IPS-18a (cell line): ENCODE measurements at regions not wholly inside any gene's neighbourhood (a gene's known extent, or its start where the extent isn't known, plus 50 kb on each side); places are given as distances from the start of the nearest gene placed in this dataset.

Source experiments
- H3K27ac ChIP-seq: one replicate; pipeline ENCODE4 v1.5.1; 2013; ENCODE audit warnings: low read length
- H3K27me3 ChIP-seq: one replicate; pipeline ENCODE4 v1.6.1; 2013; ENCODE audit warnings: mild to moderate bottlenecking, low read length; ENCODE audit not compliant: control insufficient read depth, insufficient read depth
- H3K36me3 ChIP-seq: one replicate; pipeline ENCODE4 v1.6.1; 2013; ENCODE audit warnings: low read depth, low read length; ENCODE audit not compliant: control insufficient read depth
- H3K4me1 ChIP-seq: one replicate; pipeline ENCODE4 v1.6.1; 2013; ENCODE audit warnings: low read depth, low read length; ENCODE audit not compliant: control insufficient read depth
- H3K4me3 ChIP-seq: one replicate; pipeline ENCODE4 v1.5.1; 2013; ENCODE audit warnings: low read length
- H3K9ac ChIP-seq: one replicate; pipeline ENCODE4 v1.6.1; 2013; ENCODE audit warnings: mild to moderate bottlenecking, low read length, moderate library complexity
- H3K9me3 ChIP-seq: one replicate; pipeline ENCODE4 v1.6.1; 2013; ENCODE audit warnings: low read depth, low read length; ENCODE audit not compliant: control insufficient read depth

DNA sequence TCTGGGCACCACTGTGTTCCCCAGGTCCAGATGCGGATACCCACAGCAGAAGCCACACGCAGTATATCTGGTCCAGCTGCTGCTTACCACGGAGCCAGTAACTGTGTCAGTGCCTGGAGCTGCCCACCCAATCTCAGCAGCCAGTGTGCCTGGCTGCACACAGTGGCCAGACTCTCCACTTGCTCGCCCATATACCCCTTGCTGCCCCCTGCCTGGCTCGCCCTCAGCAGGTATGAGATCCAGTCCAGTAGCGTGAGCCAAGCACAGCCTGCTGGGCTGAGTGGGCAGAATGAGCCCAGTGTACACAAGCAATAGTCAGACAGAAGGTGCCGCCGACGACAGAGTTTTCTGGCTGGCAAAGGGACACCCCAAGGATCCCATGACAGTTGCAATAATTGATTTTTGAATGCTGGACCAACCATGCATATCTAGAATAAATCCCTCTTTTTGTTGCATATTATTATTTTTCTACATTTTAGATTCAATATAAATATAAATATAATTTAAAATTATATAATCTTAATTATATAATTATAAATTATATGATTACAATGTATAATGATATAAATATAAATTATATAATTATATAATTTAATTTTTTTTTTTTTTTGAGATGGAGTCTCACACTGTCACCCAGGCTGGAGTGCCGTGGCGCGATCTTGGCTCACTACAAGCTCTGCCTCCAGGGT, 918.8 kb upstream of the MIR17HG start:
- Histone ChIP-seq H3K27me3 (no peaks in the 10 kb centered on the region), H3K36me3 (no peaks in the 10 kb centered on the region), H3K27ac (no peak overlapping the region), H3K9me3 (no peaks in the 10 kb centered on the region), H3K9ac (no peak overlapping the region), H3K4me3 (no peak overlapping the region), H3K4me1 (no peaks in the 10 kb centered on the region)

DNA sequence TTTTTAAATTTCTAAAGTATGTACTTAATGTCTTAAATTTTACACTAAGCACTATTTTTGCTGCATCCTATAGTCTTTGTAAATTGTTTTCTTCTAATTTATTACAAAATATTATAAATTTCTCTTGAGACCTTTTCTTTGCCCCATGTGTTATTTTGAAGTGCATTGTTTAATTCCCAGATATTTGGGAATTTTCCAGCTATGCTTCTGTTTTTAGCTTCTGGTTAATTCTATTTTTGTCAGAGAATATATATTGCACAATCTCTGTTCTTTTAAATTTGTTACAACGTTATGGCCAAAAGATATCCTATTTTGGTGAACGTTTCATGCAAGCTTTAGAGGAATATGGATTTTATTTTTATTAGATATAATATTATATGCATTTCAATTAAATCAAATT, 917.4 kb upstream of the MIR17HG start:
- Histone ChIP-seq H3K9me3 (no peaks in the 10 kb centered on the region), H3K4me3 (no peak overlapping the region), H3K36me3 (no peaks in the 10 kb centered on the region), H3K27me3 (no peaks in the 10 kb centered on the region), H3K27ac (no peak overlapping the region), H3K4me1 (no peaks in the 10 kb centered on the region), H3K9ac (no peak overlapping the region)

DNA sequence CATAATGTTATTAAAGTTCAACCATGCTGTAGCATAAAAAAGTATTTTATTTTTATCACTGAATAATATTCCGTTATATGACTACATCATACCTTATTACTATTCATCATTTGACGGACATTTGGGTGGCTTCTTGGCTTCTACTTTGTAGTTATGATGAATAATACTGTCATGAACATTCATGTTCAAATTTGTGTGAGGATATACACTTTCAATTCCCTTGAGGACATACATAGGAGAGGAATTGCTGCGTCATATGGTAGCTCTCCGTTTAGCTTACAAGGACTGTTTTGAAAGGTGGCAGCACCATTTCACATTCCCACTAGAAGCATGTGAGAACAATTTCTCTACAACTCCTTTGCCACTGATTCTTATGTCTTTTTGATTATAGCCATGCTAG, 910.8 kb upstream of the MIR17HG start:
- H3K36me3 ChIP-seq: no peaks in the 10 kb centered on the region
- no peaks in the 10 kb centered on the region for H3K27me3 ChIP-seq
- H3K27ac ChIP-seq: no peak overlapping the region
- H3K9me3 ChIP-seq: no peaks in the 10 kb centered on the region
- H3K9ac ChIP-seq: no peak overlapping the region
- no peak overlapping the region for H3K4me3 ChIP-seq
- no peaks in the 10 kb centered on the region for H3K4me1 ChIP-seq

DNA sequence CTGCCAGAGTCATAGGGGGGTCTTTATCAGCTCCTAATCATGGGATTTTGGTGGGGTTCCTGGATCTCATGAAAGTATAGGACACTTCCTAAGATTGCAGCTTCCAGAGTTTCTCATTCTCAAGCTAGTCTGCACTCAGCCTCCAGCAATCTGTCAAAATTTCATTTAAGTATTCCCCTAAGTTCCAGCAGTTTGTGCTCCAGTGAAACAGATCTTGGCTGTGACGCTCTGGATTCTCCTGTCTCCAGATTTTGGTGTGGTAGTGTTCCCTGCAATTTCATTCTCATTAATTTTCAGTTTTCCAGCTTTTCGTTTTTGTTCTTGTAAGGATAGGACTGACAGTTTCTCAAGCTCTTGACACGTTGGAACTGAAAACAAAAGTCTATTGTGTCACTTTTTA, 908.9 kb upstream of the MIR17HG start:
- Histone ChIP-seq H3K4me1 (no peaks in the 10 kb centered on the region), H3K27ac (no peak overlapping the region), H3K4me3 (no peak overlapping the region), H3K36me3 (no peaks in the 10 kb centered on the region), H3K27me3 (no peaks in the 10 kb centered on the region), H3K9ac (no peak overlapping the region), H3K9me3 (no peaks in the 10 kb centered on the region)

DNA sequence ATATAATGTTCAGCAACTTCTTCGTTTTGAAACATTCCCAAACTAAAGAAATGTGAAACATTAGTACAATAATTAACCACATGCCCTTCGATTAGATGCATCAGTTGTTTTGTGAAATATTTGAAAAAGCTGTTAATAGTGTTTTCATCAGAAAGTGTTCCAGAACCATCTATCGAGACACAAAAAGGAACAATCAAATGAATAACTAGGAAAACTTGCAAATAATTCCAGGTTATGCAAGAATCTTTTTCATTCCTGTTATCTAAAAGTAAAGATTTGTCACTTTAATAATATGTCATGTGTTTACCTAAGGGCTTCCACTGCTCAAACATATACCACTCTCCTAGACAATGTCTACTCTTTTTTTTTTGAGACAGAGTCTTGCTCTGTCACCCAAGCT, 904.2 kb upstream of the MIR17HG start:
- no peaks in the 10 kb centered on the region for H3K27me3 ChIP-seq
- no peak overlapping the region for H3K9ac ChIP-seq
- no peaks in the 10 kb centered on the region for H3K9me3 ChIP-seq
- H3K4me3 ChIP-seq: no peak overlapping the region
- no peak overlapping the region for H3K27ac ChIP-seq
- no peaks in the 10 kb centered on the region for H3K36me3 ChIP-seq
- peaks cover 3% of the 10 kb centered on the region for H3K4me1 ChIP-seq

DNA sequence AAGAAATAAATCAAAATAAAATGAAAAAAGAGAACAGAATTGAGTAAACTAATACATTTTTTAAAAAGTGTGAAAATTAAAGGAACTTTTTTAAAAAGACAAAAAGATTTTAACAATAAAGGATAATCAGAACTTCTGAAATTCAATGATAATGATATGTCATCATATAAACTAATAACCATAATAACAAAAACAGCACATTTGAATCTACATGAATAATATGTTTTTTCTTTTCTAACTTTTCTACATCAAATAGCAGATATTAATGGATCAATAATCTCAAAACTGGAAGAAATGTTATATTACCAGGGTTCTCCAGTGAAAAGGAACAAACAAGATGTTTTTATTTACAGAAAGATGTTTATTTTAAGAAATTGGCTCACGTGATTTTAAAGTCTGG, 903.3 kb upstream of the MIR17HG start:
- Histone ChIP-seq H3K9ac (no peak overlapping the region), H3K27ac (no peak overlapping the region), H3K27me3 (no peaks in the 10 kb centered on the region), H3K36me3 (no peaks in the 10 kb centered on the region), H3K4me3 (no peak overlapping the region), H3K9me3 (no peaks in the 10 kb centered on the region), H3K4me1 (peaks cover 3% of the 10 kb centered on the region)

DNA sequence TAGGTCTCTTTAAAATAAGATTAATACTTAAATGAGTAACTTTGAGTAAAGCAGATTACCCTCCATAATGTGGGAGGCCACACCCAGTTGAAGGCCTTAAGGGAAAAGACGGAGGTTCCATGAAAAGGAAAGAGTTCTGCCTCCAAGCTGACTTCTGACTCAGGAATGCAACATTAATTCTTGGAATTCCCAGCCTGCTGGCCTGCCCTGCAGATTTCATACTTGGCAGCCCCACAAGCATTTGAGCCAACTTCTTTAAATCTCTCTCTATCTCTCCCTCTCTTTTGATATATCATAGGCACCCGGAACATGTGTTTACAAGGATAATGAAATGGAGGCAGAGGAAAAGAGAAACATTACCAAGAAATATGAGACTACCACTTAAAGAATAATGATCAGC, 902.3 kb upstream of the MIR17HG start:
- Histone ChIP-seq H3K4me3 (no peak overlapping the region), H3K27me3 (no peaks in the 10 kb centered on the region), H3K27ac (no peak overlapping the region), H3K9ac (no peak overlapping the region), H3K36me3 (no peaks in the 10 kb centered on the region), H3K4me1 (peaks cover 3% of the 10 kb centered on the region), H3K9me3 (no peaks in the 10 kb centered on the region)

DNA sequence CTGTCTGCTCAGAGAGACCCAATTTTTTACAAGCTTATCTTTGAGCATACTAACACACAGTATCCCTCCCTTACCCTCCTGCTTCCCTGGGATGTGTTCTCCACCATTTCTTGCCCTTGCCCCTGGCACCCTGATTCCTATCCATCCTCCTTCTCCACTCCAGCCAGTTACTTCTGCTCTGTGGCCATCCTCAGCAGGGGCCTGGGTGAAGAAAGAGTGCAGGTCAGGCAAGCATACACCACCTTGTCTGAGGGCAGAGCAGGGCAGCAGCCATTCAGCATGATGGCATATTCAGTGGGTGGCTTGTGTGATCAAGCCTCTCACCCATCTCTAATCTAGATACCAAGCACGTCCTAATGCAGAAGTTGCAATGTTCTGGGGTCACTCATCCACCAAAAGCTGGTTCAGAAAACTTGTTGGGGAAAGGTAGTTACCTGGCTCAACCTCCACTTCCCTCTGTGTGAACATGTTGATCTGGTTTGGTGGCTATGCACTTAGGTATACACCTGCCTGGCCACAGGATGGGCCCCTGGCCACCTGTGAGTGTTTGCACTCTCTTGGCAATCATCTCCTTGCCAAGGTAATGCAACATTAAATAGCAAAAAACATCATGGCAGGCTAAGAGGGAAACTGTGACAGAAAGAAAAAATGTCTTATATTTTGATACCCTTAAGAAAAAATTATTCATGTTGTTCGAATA, 900.3 kb upstream of the MIR17HG start:
- no peak overlapping the region for H3K4me3 ChIP-seq
- H3K27ac ChIP-seq: no peak overlapping the region
- H3K9me3 ChIP-seq: no peaks in the 10 kb centered on the region
- H3K36me3 ChIP-seq: no peaks in the 10 kb centered on the region
- no peak overlapping the region for H3K9ac ChIP-seq
- peaks cover 3% of the 10 kb centered on the region for H3K4me1 ChIP-seq
- H3K27me3 ChIP-seq: no peaks in the 10 kb centered on the region

DNA sequence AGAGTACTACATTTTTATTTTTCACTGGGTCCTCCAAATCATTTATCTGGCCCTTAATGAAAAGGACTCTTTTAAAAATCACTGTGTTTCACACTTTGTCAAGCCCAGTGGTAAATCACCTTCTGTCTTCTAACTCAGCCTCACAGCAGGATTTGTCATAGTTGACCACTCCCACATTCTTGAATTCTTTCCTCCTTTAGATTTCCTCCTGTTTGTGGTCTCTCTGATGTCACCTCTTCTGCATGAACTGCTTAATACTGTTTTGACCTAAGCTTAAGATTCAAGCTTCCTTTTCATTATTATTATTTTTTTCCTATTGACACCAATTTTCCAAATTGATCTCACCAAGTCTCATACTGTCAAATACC, 899.8 kb upstream of the MIR17HG start:
- Histone ChIP-seq H3K9me3 (no peaks in the 10 kb centered on the region), H3K4me3 (no peak overlapping the region), H3K27ac (no peak overlapping the region), H3K27me3 (no peaks in the 10 kb centered on the region), H3K36me3 (no peaks in the 10 kb centered on the region), H3K4me1 (peaks cover 3% of the 10 kb centered on the region), H3K9ac (no peak overlapping the region)

DNA sequence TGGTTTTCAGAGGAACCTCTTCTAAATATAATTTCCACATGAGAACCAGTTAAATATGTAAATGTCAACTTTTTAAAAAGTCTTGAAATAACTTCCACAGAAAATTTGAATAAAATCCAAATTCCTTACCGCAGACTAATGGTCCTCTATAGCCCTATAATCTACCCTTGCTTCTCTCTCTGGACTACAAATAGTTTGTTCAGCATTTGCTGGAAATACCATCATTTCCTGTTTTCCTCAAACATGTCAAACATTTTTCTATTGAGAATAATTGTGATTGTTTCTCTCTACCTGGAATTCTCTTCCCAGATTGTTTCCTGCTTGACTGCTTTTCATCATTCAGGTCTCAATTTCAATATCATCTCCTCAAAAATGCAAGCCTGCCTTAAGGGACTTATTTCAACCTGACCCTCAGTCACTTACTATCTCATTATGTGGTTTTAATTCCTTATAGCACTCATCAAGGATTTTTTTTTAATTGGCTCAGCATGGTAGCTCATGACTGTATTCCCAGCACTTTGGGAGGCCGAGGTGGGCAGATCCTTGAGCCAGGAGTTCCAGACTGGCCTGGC, 898.9 kb upstream of the MIR17HG start:
- Histone ChIP-seq H3K27ac (no peak overlapping the region), H3K36me3 (no peaks in the 10 kb centered on the region), H3K4me3 (no peak overlapping the region), H3K27me3 (no peaks in the 10 kb centered on the region), H3K9me3 (no peaks in the 10 kb centered on the region), H3K4me1 (peaks cover 3% of the 10 kb centered on the region), H3K9ac (no peak overlapping the region)

DNA sequence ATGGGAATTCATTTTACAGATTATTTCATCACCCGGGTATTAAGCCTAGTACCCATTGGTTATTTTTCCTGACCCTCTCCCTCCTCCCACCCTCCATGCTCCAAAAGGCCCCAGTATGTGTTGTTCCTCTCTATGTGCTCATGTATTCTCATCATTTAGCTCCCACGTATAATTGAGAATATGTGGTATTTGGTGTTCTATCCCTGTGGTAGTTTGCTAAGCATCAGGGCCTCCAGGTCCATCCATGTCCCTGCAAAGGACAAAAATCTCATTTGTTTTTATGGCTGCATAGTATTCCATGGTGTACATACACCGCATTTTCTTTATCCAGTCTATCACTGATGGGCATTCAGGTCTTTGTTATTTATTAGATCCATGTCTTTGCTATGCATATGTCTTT, 894.1 kb upstream of the MIR17HG start:
- Histone ChIP-seq H3K36me3 (no peaks in the 10 kb centered on the region), H3K9ac (no peak overlapping the region), H3K27me3 (no peaks in the 10 kb centered on the region), H3K4me3 (no peak overlapping the region), H3K9me3 (no peaks in the 10 kb centered on the region), H3K4me1 (no peaks in the 10 kb centered on the region), H3K27ac (no peak overlapping the region)
